Erythroblast (primary cell): ENCODE measurements at regions not wholly inside any gene's neighbourhood (a gene's known extent, or its start where the extent isn't known, plus 50 kb on each side); places are given as distances from the start of the nearest gene placed in this dataset.

Experiments
- GATA1 ChIP-seq: IDR thresholded peaks from 2 replicates; pipeline ENCODE4 v1.6.1; 2011; ENCODE audit warnings: low read depth, mild to moderate bottlenecking, control low read depth, low read length, moderate library complexity
- POLR2A ChIP-seq: IDR thresholded peaks from 2 replicates; pipeline ENCODE4 v1.6.1; 2011; ENCODE audit warnings: mild to moderate bottlenecking, low read length

DNA sequence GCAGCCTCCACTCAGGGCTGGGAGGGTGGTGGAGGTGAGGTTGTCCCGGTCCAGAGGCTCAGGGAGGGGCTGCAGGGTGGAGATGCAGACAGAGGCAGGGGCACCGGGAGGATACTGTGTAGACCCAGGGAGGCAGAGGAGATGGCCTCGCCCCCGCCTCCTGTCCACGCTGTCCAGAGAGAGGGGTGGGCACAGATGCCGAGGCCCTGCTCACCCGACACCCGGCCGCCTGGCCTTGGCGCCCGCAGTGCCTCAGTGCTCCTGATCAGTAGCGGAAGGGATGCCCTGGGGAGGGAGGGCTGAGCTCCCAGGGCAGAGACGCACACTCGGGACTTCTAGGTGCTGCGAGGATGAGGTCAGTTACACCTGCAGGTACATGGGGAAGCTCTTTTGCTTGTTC is 102.7 kb upstream of the TTC34 start:
- TF ChIP-seq POLR2A (no peak), GATA1 (no peak)
